GM13976 (cell line): ENCODE measurements at regions not wholly inside any gene's neighbourhood (a gene's known extent, or its start where the extent isn't known, plus 50 kb on each side); places are given as distances from the start of the nearest gene placed in this dataset.
"Not testable (repeated sequence)": the region's sequence is repeated elsewhere in the genome, so short reads cannot be mapped to it uniquely, and the experiment has no call there.

Experiments
- DNase-seq: peaks from one replicate; pipeline ENCODE4 v3.0.0; 2012; ENCODE audit warnings: low spot score
- in situ Hi-C: fragments of 300-500 bp; cut with MboI; formaldehyde crosslinking; loops from one replicate; pipeline ENCODE4 v1.12.0; 2022; ENCODE audit warnings: low sequenced_read_pairs, mixed read lengths, inconsistent platforms; ENCODE audit not compliant: unreplicated experiment
- TF ChIP-seq, protein P1 (sequence below): IDR thresholded peaks from 2 replicates; pipeline ENCODE4 v1.5.1; 2012; ENCODE audit warnings: borderline replicate concordance, mild to moderate bottlenecking; ENCODE audit not compliant: insufficient read depth; ENCODE audit errors: extremely low read depth, missing control alignments, control extremely low read depth

DNA sequence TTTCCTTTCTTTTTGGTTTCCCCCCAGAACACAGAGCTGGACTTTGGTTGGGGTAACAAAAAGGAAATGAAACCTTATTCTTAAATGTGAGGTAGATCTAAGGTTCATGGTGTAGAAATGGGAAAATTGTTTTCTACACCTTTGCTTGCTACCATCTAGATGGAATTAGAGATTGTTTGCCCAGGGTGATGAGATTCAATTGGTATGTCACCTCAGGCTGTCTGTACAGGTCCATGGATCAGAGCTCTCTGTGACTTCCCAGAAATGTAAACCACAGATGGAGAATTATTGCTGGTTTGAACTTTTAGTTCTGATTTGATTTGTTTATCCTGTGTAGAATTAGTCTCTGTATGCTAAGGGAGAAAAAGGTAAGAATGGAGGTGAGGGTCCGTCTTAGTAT, 146.7 kb downstream of the PCDH7 start:
- TF ChIP-seq, protein P1, sequence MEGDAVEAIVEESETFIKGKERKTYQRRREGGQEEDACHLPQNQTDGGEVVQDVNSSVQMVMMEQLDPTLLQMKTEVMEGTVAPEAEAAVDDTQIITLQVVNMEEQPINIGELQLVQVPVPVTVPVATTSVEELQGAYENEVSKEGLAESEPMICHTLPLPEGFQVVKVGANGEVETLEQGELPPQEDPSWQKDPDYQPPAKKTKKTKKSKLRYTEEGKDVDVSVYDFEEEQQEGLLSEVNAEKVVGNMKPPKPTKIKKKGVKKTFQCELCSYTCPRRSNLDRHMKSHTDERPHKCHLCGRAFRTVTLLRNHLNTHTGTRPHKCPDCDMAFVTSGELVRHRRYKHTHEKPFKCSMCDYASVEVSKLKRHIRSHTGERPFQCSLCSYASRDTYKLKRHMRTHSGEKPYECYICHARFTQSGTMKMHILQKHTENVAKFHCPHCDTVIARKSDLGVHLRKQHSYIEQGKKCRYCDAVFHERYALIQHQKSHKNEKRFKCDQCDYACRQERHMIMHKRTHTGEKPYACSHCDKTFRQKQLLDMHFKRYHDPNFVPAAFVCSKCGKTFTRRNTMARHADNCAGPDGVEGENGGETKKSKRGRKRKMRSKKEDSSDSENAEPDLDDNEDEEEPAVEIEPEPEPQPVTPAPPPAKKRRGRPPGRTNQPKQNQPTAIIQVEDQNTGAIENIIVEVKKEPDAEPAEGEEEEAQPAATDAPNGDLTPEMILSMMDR, result no peak
- in situ Hi-C loops, result no loop called here
- DNase-seq, result no peak

DNA sequence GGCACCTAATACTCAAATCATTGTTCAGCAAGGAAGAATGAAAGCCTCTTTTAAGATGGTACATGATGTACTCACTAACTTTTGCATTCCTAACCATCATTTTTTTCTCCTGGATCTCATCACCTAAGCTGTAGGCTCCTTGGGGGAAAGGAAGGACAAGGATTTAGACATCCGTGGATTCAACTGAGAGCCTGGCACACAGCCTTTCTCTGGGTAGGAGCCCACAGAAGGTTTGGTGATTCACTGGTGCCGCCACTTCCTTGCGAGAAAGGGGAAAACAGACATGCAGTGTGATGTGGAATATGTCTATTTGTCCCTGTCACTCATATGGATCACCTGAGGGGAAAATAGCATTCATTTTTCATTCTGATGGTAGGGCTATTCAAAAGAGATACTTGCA, 147.3 kb downstream of the PCDH7 start:
- DNase-seq, result no peak
- TF ChIP-seq, protein P1, result no peak
- in situ Hi-C loops, result no loop called here

DNA sequence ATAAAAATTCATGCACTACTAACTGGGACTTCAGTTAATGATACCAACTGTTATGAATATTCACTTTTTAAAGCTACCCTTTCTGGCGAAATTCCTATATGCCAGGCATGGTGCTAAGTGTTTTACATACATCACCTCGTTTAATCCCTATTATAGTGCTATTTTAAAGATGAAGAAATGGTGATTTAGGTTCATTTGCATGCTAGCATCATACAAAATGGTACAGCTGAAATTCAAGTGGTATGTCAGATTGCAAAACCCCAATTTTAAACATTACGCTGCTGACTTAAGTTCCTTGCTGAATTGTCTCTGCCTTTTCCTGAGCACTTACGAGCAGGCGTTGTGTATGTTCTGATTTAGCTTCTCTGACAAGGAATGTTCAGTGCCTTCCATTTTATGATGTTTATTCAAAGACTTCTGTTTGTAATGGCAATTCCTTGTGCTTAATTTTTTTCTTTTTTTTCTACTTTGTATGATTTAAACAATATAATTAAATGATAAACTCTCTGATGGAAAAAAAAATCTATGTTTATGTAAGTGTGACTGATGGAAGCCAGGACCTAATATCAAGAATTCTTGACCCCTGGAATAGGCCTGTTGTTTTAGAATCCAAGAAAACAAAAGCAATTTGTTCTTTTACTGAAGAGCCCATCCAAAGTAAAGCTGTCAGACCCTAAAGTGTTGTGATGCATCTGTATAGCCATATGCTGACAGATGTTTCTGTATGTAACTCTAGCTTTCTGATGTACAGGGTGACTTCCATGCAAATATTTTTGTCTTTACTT, 148.1 kb downstream of the PCDH7 start:
- TF ChIP-seq, protein P1, result no peak
- no peak for DNase-seq
- in situ Hi-C loops, result no loop called here

DNA sequence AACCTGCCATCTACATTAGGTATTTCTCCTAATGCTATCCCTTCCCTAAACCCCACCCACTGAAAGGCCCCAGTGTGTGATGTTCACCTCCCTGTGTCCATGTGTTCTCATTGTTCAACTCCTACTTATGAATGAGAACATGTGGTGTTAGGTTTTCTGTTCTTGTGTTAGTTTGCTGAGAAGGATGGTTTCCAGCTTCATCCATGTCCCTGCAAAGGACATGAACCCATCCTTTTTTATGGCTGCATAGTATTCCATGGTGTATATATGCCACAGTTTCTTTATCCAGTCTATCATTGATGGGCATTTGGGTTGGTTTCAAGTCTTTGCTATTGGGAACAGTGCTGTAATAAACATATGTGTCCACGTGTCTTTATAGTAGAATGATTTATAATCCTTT, 149.2 kb downstream of the PCDH7 start:
- in situ Hi-C loops, DNase-seq: not testable (repeated sequence)

DNA sequence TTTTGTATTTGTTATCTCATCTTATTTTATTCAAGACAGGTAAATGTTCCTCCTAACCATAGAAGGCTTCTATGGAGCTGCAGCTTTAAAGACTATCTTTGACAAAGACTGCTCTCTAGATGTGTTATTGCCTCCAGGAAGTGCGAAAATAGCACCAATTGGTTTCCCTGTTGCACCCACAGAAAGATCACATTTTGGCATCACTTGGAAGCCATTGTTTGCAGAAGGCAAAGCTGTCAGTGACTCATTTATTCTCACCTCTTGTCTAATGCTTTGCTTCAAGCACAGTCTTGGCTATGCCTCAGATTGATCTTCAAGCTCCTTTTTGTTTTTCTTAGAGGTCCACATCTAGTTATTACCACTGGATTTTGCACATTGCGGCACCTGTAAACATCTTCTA, 150.3 kb downstream of the PCDH7 start:
- TF ChIP-seq, protein P1, result no peak
- no peak for DNase-seq
- in situ Hi-C loops, result no loop called here

DNA sequence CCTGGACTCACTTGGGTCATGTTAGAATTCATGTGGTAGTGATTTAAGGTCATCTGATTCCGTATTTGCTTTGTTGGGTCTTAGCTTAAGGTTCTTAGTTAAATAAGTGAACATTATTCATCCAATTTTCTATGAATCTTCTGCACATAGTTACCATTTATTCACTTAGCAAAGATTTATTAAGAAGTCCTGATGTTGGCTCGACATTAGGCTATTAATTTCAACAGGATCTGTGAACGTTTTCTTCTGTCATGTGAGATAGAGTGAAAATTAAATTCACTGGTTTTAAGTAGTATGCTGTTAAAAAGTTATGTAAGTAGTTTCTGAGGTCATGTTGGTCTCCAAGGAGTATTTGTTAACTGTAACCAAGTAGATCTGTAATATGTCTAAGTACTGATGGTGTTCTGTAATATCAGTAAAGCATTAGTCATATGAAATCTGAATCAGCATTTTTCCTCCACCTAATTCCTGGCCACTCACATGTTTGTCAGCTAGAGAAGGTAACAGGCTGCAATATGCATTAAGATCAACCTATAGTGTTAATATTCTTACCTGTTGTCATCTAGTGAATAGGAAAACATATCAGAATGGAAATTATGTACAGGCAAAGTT, 155.6 kb downstream of the PCDH7 start:
- no peak for DNase-seq
- TF ChIP-seq, protein P1, result no peak
- in situ Hi-C loops, result no loop called here

DNA sequence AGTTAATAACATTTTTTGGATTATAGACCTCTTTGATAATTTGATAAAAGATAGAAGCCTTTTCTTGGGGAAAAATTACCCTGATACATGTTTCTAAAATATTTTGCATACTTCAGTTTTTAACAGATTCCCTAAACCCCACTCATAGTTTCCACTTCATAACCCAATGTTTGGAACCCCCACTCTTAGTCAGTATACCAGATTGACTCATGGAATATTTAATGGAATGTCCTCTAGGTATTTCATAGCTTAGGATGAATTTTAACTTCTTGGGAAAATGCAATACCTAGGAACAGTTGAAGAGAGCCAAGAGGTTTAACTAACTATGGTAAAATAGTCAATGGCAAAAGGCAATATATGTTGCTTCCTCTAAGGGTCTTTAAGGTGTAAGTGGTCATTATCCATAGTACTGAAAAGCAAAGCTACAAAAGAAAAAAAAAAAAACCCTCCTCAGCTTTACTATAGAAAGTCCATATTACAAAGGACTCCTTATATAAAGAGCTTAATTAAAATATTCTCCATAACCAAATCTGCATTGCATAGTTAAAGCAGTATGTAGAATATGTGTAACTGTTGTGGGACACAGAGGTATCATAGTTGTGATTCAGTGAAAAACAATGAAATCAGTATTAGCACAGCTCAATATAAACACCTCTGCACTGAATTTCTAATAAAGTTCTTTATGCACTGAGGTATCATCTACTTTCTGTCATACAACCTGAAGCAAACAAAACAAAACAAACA, 159.9 kb downstream of the PCDH7 start:
- TF ChIP-seq, protein P1, result no peak
- no peak for DNase-seq
- in situ Hi-C loops, result no loop called here
